Esophagus (tissue), 2 donors: ENCODE measurements at regions not wholly inside any gene's neighbourhood (a gene's known extent, or its start where the extent isn't known, plus 50 kb on each side); places are given as distances from the start of the nearest gene placed in this dataset.

Experiments used
- H3K27ac ChIP-seq, 2 donors: one replicate each; pipeline ENCODE4 v1.5.1; 2013; ENCODE audit warnings: low read depth in 2 of 2, mild to moderate bottlenecking in 2 of 2, inconsistent platforms in 1 of 2, low read length in 1 of 2, moderate library complexity in 1 of 2
- H3K27me3 ChIP-seq, 2 donors: one replicate each; pipeline ENCODE4 v1.6.1; 2013; ENCODE audit warnings: low read length in 2 of 2, control low read depth in 1 of 2, mild to moderate bottlenecking in 1 of 2; ENCODE audit not compliant: insufficient read depth in 2 of 2, control insufficient read depth in 1 of 2
- H3K36me3 ChIP-seq, 2 donors: one replicate each; pipeline ENCODE4 v1.6.1; 2013; ENCODE audit warnings: low read length in 1 of 2; ENCODE audit not compliant: control insufficient read depth in 2 of 2, insufficient read depth in 2 of 2
- H3K4me1 ChIP-seq, 2 donors: one replicate each; pipeline ENCODE4 v1.6.1; 2013; ENCODE audit warnings: low read length in 1 of 2; ENCODE audit not compliant: control insufficient read depth in 2 of 2, insufficient read depth in 2 of 2
- H3K4me3 ChIP-seq, 2 donors: one replicate each; pipeline ENCODE4 v1.5.1; 2013; ENCODE audit warnings: low read length in 2 of 2, mild to moderate bottlenecking in 2 of 2, low read depth in 1 of 2, moderate library complexity in 1 of 2
- H3K9me3 ChIP-seq, 2 donors: one replicate each; pipeline ENCODE4 v1.6.1; 2013; ENCODE audit warnings: mild to moderate bottlenecking in 2 of 2, low read depth in 1 of 2, low read length in 1 of 2, moderate library complexity in 1 of 2; ENCODE audit not compliant: control insufficient read depth in 2 of 2, insufficient read depth in 1 of 2
- WGBS, 2 donors: extraction: QIAGEN DNeasy Blood & Tissue Kit; methylation state at CpG; one replicate each; pipeline ENCODE4 v1.1.7; 2013; 5-methylcytosine and 5-hydroxymethylcytosine counted together
- donor health status: healthy with polysubstance abuse.
- donor health status: Bipolar disorder and iron deficiency.

- H3K27ac ChIP-seq, result no peak overlapping the region
- H3K9me3 ChIP-seq, result no peaks in the 10 kb centered on the region
- 83 to 84% methylated on average over 9 of the region's 9 CpGs for WGBS, 2 donors
- H3K36me3 ChIP-seq, result no peaks in the 10 kb centered on the region
- H3K4me3 ChIP-seq, result no peak overlapping the region
- H3K4me1 ChIP-seq, result no peaks in the 10 kb centered on the region
- no peaks in the 10 kb centered on the region for H3K27me3 ChIP-seq
Measured at GRCh38 chr2:2993172-2993692, 384.4 kb downstream of the EIPR1 start.

DNA sequence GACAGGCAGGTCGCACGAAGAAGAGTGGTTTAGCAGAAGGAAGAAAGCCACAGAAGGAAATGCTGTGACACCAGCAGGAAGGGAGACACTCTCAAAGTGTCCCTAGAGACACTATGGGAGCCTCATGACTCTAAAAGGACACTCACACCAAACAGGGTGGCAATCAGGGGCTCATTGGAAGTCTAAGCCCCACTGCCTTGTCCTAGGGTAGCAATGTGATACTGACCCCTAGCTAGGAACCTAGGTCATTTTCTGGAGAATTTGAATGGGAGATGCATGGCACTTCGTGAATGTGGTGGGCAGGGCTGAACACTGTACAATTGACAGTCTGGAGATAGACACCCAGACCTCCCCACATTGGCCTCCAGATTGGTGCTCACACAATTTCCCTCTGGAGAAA is 385.0 kb downstream of the EIPR1 start:
- Histone ChIP-seq H3K27ac (no peak overlapping the region), H3K4me3 (no peak overlapping the region), H3K36me3 (no peaks in the 10 kb centered on the region), H3K9me3 (no peaks in the 10 kb centered on the region), H3K4me1 (no peaks in the 10 kb centered on the region), H3K27me3 (no peaks in the 10 kb centered on the region)
- 44 to 51% methylated on average over 3 of the region's 3 CpGs for WGBS, 2 donors

DNA sequence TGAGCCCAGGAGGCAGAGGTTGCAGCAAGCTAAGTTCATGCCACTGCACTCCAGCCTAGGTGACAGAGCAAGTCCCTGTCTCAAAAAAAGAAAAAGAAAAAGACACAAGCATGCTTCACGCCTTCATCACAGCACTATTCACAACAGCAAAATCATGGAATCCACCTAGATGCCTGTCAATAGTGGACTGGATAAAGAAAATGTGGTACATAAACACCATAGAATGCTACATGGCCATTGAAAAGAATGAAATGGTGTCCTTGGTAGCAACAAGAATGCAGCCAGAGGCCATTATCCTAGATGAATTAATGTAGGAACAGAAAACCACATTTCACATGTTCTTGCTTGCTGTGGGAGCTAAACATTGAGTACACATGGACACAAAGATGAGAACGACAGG is 392.6 kb downstream of the EIPR1 start:
- Histone ChIP-seq H3K27me3 (no peaks in the 10 kb centered on the region), H3K27ac (no peak overlapping the region), H3K9me3 (no peaks in the 10 kb centered on the region), H3K4me3 (no peak overlapping the region), H3K4me1 (no peaks in the 10 kb centered on the region), H3K36me3 (no peaks in the 10 kb centered on the region)
- 63 to 66% methylated on average over 2 of the region's 2 CpGs for WGBS, 2 donors

DNA sequence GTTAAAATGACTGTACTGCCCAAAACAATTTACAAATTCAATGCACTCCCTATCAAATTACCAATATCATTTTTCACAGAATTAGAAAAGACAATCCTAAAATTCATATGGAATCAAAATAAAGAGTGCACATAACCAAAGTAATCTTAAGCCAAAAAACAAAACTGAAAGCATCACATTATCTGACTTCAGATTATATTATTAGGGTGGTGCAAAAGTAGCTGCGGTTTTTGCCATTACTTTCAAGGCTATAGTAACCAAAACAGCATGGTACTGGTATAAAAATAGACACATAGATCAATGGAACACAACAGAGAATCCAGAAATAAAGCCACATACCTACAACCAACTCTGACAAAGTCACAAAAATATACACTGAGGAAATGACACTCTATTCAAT is 396.6 kb downstream of the EIPR1 start:
- Histone ChIP-seq H3K9me3 (no peaks in the 10 kb centered on the region), H3K36me3 (no peaks in the 10 kb centered on the region), H3K4me3 (no peak overlapping the region), H3K27ac (no peak overlapping the region), H3K4me1 (no peaks in the 10 kb centered on the region), H3K27me3 (no peaks in the 10 kb centered on the region)
- 71 to 81% methylated on average over 1 of the region's 1 CpG for WGBS, 2 donors

DNA sequence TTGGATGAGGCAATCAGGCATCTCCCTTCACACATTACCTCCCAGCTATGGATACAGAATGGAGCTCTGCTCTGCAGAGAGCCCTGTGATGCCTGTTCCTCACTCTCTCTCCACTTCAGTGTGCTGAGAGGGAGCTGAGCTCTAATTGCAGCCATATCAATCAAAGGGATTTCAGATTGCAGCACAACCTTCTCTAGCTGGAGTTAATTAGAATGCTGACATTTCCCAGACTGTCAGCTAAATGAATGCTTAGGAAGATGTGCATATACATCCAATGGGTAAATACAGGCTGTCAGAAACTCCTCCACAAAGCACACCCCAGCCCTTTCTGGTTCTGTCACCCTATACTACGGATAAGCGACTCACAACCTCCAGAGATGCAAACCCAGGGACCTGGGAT is 402.6 kb downstream of the EIPR1 start:
- H3K4me1 ChIP-seq, result no peaks in the 10 kb centered on the region
- H3K4me3 ChIP-seq, result no peak overlapping the region
- H3K9me3 ChIP-seq, result no peaks in the 10 kb centered on the region
- H3K27ac ChIP-seq, result no peak overlapping the region
- no peaks in the 10 kb centered on the region for H3K36me3 ChIP-seq
- WGBS, 2 donors, result 56 to 63% methylated on average over 2 of the region's 2 CpGs
- H3K27me3 ChIP-seq, result no peaks in the 10 kb centered on the region

- no peaks in the 10 kb centered on the region for H3K9me3 ChIP-seq
- H3K36me3 ChIP-seq, result no peaks in the 10 kb centered on the region
- no peaks in the 10 kb centered on the region for H3K4me1 ChIP-seq
- H3K4me3 ChIP-seq, result no peak overlapping the region
- H3K27ac ChIP-seq, result no peak overlapping the region
- no peaks in the 10 kb centered on the region for H3K27me3 ChIP-seq
- WGBS, 2 donors, result 68 to 79% methylated on average over 17 of the region's 17 CpGs
Measured at GRCh38 chr2:2960441-2961133, 417.0 kb downstream of the EIPR1 start.

- Histone ChIP-seq H3K4me3 (no peak overlapping the region), H3K36me3 (no peaks in the 10 kb centered on the region), H3K27ac (no peak overlapping the region), H3K9me3 (peaks cover 0 to 4% of the 10 kb centered on the region in 2 donors), H3K4me1 (no peaks in the 10 kb centered on the region), H3K27me3 (no peaks in the 10 kb centered on the region)
- WGBS, 2 donors, result 56 to 63% methylated on average over 11 of the region's 11 CpGs
Measured at GRCh38 chr2:2950403-2950952, 427.1 kb downstream of the EIPR1 start.

DNA sequence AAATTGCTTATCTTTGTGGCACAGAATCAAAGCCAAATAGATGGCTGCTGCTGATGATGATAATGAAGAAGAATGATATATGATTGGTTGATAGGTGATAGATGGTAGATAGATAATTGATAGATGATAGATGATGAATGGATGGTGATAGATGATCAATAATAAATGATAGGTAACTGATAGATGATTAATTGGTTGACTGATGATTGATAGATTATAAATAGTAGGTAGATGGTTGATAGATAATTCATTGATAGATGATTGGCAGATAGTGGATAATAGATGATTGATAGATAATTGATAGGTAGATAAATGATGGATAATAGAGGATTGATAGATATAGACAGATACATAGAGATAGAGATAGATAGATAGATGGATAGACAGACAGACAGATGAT is 430.2 kb downstream of the EIPR1 start:
- H3K4me3 ChIP-seq, result no peak overlapping the region
- H3K4me1 ChIP-seq, result no peaks in the 10 kb centered on the region
- no peaks in the 10 kb centered on the region for H3K36me3 ChIP-seq
- no peaks in the 10 kb centered on the region for H3K27me3 ChIP-seq
- H3K9me3 ChIP-seq, result peaks cover 0 to 4% of the 10 kb centered on the region in 2 donors
- H3K27ac ChIP-seq, result no peak overlapping the region

GRCh38 chr2:2942906-2943305 is 434.7 kb downstream of the EIPR1 start:
- Histone ChIP-seq H3K4me3 (no peak overlapping the region), H3K36me3 (no peaks in the 10 kb centered on the region), H3K27ac (no peak overlapping the region), H3K9me3 (peaks cover 0 to 4% of the 10 kb centered on the region in 2 donors), H3K4me1 (no peaks in the 10 kb centered on the region), H3K27me3 (no peaks in the 10 kb centered on the region)
- WGBS, 2 donors, result 61 to 68% methylated on average over 4 of the region's 4 CpGs

GRCh38 chr2:2942225-2942624 is 435.4 kb downstream of the EIPR1 start:
- Histone ChIP-seq H3K4me1 (no peaks in the 10 kb centered on the region), H3K9me3 (peaks cover 0 to 4% of the 10 kb centered on the region in 2 donors), H3K27me3 (no peaks in the 10 kb centered on the region), H3K27ac (no peak overlapping the region), H3K36me3 (no peaks in the 10 kb centered on the region), H3K4me3 (no peak overlapping the region)
- 71 to 85% methylated on average over 5 of the region's 5 CpGs for WGBS, 2 donors
